ENCODE measurements at regions not wholly inside any gene's neighbourhood (a gene's known extent, or its start where the extent isn't known, plus 50 kb on each side); places are given as distances from the start of the nearest gene placed in this dataset.

GRCh38 chr1:239633432-239633831 lies 247.1 kb downstream of the CHRM3 start:
- Mint-ChIP-seq H3K36me3 (ENCODE audit: low read depth) (peaks cover 12% of the 10 kb centered on the region; the same call in 2 of the 3 replicates), H3K27ac (peak overlapping the region; percentile 72; the same call in 1 of the 2 replicates), H3K9me3 (no peaks in the 10 kb centered on the region; the same call in 2 of the 3 replicates), H3K4me1 (peaks cover 16% of the 10 kb centered on the region), H3K4me3 (no peak overlapping the region), H3K27me3 (ENCODE audit: insufficient read depth, low read depth, poor library complexity) (peaks cover 4% of the 10 kb centered on the region)
- Histone ChIP-seq H2AFZ (no peak overlapping the region), H3K36me3 (ENCODE audit: insufficient read depth) (no peaks in the 10 kb centered on the region), H3K4me3 (0 out of 2 replicates have a peak overlapping the region, but pooled peaks have one; percentile 37), H3K79me2 (replicated peaks; ENCODE audit: insufficient read depth) (peaks cover 24% of the 10 kb centered on the region), H3K4me2 (peak overlapping the region; percentile 68; the same call in 1 of the 2 replicates), H3K9me2 (ENCODE audit: insufficient read depth) (no peaks in the 10 kb centered on the region), H3K27me3 (ENCODE audit: insufficient read depth) (no peaks in the 10 kb centered on the region), H3F3A (replicated peaks; ENCODE audit: low read depth) (no peaks in the 10 kb centered on the region), H3K4me1 (ENCODE audit: insufficient read depth) (peaks cover 16% of the 10 kb centered on the region), H3K27ac (ENCODE audit: low read depth) (no peak overlapping the region), H4K20me1 (replicated peaks; ENCODE audit: insufficient read depth) (no peaks in the 10 kb centered on the region)
- no peak for TF ChIP-seq JUNB (IDR thresholded peaks at IDR 0.05; ENCODE audit: unreplicated experiment)
- no peak for ATAC-seq
- DNase-seq (ENCODE audit: low spot score): peak; percentile 65

- no peaks in the 10 kb centered on the region for H3K36me3 ChIP-seq (ENCODE audit: insufficient read depth)
- Mint-ChIP-seq H3K9me3 (no peaks in the 10 kb centered on the region; the same call in 2 of the 3 replicates), H3K4me3 (no peak overlapping the region), H3K27me3 (ENCODE audit: insufficient read depth, low read depth, poor library complexity) (peaks cover 4% of the 10 kb centered on the region), H3K4me1 (peaks cover 16% of the 10 kb centered on the region), H3K27ac (no peak overlapping the region), H3K36me3 (ENCODE audit: low read depth) (peaks cover 12% of the 10 kb centered on the region; the same call in 2 of the 3 replicates)
- peaks cover 14% of the 10 kb centered on the region for H3K79me2 ChIP-seq (replicated peaks; ENCODE audit: insufficient read depth)
- no peak overlapping the region for H3K4me2 ChIP-seq
- DNase-seq (ENCODE audit: low spot score) (no peak), ATAC-seq (no peak)
- no peak overlapping the region for H3K4me3 ChIP-seq
- H2AFZ ChIP-seq: no peak overlapping the region
- peaks cover 16% of the 10 kb centered on the region for H3K4me1 ChIP-seq (ENCODE audit: insufficient read depth)
- TF ChIP-seq JUNB (IDR thresholded peaks at IDR 0.05; ENCODE audit: unreplicated experiment) (no peak), POLR2AphosphoS5 (IDR thresholded peaks at IDR 0.05; ENCODE audit: low read depth) (no peak), REST (IDR thresholded peaks at IDR 0.05; ENCODE audit: unreplicated experiment) (no peak), ZNF462 (CRISPR knock-in tag; IDR thresholded peaks at IDR 0.05) (no peak), EZH2 (IDR thresholded peaks at IDR 0.05; ENCODE audit: low read depth, unreplicated experiment) (no peak), EZH2phosphoT487 (IDR thresholded peaks at IDR 0.05; ENCODE audit: unreplicated experiment) (no peak), CREB1 (CRISPR knock-in tag; IDR thresholded peaks at IDR 0.05; ENCODE audit: low read depth) (no peak), CTCF (conservative IDR thresholded peaks at IDR 0.05; ENCODE audit: low read depth in 2 of 2) (no peak)
- no peaks in the 10 kb centered on the region for H4K20me1 ChIP-seq (replicated peaks; ENCODE audit: insufficient read depth)
- no peaks in the 10 kb centered on the region for H3K9me2 ChIP-seq (ENCODE audit: insufficient read depth)
- H3K27me3 ChIP-seq (ENCODE audit: insufficient read depth): no peaks in the 10 kb centered on the region
- no peak overlapping the region for H3K27ac ChIP-seq (ENCODE audit: low read depth)
- no peaks in the 10 kb centered on the region for H3F3A ChIP-seq (replicated peaks; ENCODE audit: low read depth)
Measured at GRCh38 chr1:239635276-239635675, 248.9 kb downstream of the CHRM3 start.

Measured in GM23338 (cell line).